ENCODE measurements at regions not wholly inside any gene's neighbourhood (a gene's known extent, or its start where the extent isn't known, plus 50 kb on each side); places are given as distances from the start of the nearest gene placed in this dataset.
"Not testable (repeated sequence)": the region's sequence is repeated elsewhere in the genome, so short reads cannot be mapped to it uniquely, and the experiment has no call there.

- Histone ChIP-seq H3K27me3 (ENCODE audit: control insufficient read depth, insufficient read depth, low read length) (no peaks in the 10 kb centered on the region), H3K4me1 (no peaks in the 10 kb centered on the region), H2AFZ (no peak overlapping the region), H3K9ac (no peak overlapping the region), H3K36me3 (ENCODE audit: control insufficient read depth, insufficient read depth, low read length) (no peaks in the 10 kb centered on the region), H3K9me3 (ENCODE audit: control insufficient read depth, low read length) (no peaks in the 10 kb centered on the region), H3K27ac (no peak overlapping the region), H3K4me3 (ENCODE audit: low read depth, low read length) (no peak overlapping the region), H3K4me2 (ENCODE audit: low read length) (no peak overlapping the region), H3K79me2 (no peaks in the 10 kb centered on the region)
- TF ChIP-seq CTCF (IDR thresholded peaks at IDR 0.05), result no peak
Observed at GRCh38 chr14:83085136-83085535, 1551.5 kb upstream of the SEL1L start.

- no peaks in the 10 kb centered on the region for H3K27me3 ChIP-seq (ENCODE audit: control insufficient read depth, insufficient read depth, low read length)
- no peaks in the 10 kb centered on the region for H3K79me2 ChIP-seq
- H3K4me1 ChIP-seq, result no peaks in the 10 kb centered on the region
- H2AFZ ChIP-seq, result no peak overlapping the region
- H3K9ac ChIP-seq, result no peak overlapping the region
- H3K27ac ChIP-seq, result no peak overlapping the region
- no peak overlapping the region for H3K4me3 ChIP-seq (ENCODE audit: low read depth, low read length)
- no peaks in the 10 kb centered on the region for H3K9me3 ChIP-seq (ENCODE audit: control insufficient read depth, low read length)
- no peak overlapping the region for H3K4me2 ChIP-seq (ENCODE audit: low read length)
- no peaks in the 10 kb centered on the region for H3K36me3 ChIP-seq (ENCODE audit: control insufficient read depth, insufficient read depth, low read length)
- TF ChIP-seq CTCF (IDR thresholded peaks at IDR 0.05), result no peak
Observed at GRCh38 chr14:83085725-83086124, 1552.1 kb upstream of the SEL1L start.

- H3K27ac ChIP-seq; H3K9me3 ChIP-seq (ENCODE audit: control insufficient read depth, low read length); H3K4me3 ChIP-seq (ENCODE audit: low read depth, low read length); H3K9ac ChIP-seq; H2AFZ ChIP-seq; H3K4me2 ChIP-seq (ENCODE audit: low read length); H3K27me3 ChIP-seq (ENCODE audit: control insufficient read depth, insufficient read depth, low read length); H3K79me2 ChIP-seq; H3K4me1 ChIP-seq; H3K36me3 ChIP-seq (ENCODE audit: control insufficient read depth, insufficient read depth, low read length): not testable (repeated sequence)
Observed at GRCh38 chr14:83091991-83092956, 1558.6 kb upstream of the SEL1L start.

- H3K4me2 ChIP-seq (ENCODE audit: low read length), result no peak overlapping the region
- no peak overlapping the region for H3K27ac ChIP-seq
- H3K9me3 ChIP-seq (ENCODE audit: control insufficient read depth, low read length), result no peaks in the 10 kb centered on the region
- no peaks in the 10 kb centered on the region for H3K4me1 ChIP-seq
- H3K4me3 ChIP-seq (ENCODE audit: low read depth, low read length), result no peak overlapping the region
- H3K27me3 ChIP-seq (ENCODE audit: control insufficient read depth, insufficient read depth, low read length), result no peaks in the 10 kb centered on the region
- TF ChIP-seq CTCF (IDR thresholded peaks at IDR 0.05), result no peak
- H2AFZ ChIP-seq, result no peak overlapping the region
- no peaks in the 10 kb centered on the region for H3K36me3 ChIP-seq (ENCODE audit: control insufficient read depth, insufficient read depth, low read length)
- H3K9ac ChIP-seq, result no peak overlapping the region
- H3K79me2 ChIP-seq, result no peaks in the 10 kb centered on the region
Observed at GRCh38 chr14:83096092-83096491, 1562.4 kb upstream of the SEL1L start.

GRCh38 chr14:83101846-83102245, 1568.2 kb upstream of the SEL1L start:
- Histone ChIP-seq H3K79me2 (no peaks in the 10 kb centered on the region), H3K36me3 (ENCODE audit: control insufficient read depth, insufficient read depth, low read length) (no peaks in the 10 kb centered on the region), H3K27ac (no peak overlapping the region), H3K9me3 (ENCODE audit: control insufficient read depth, low read length) (no peaks in the 10 kb centered on the region), H3K27me3 (ENCODE audit: control insufficient read depth, insufficient read depth, low read length) (no peaks in the 10 kb centered on the region), H3K4me2 (ENCODE audit: low read length) (no peak overlapping the region), H3K4me3 (ENCODE audit: low read depth, low read length) (no peak overlapping the region), H3K4me1 (no peaks in the 10 kb centered on the region), H3K9ac (no peak overlapping the region), H2AFZ (no peak overlapping the region)
- no peak for TF ChIP-seq CTCF (IDR thresholded peaks at IDR 0.05)
